ENCODE measurements at regions not wholly inside any gene's neighbourhood (a gene's known extent, or its start where the extent isn't known, plus 50 kb on each side); places are given as distances from the start of the nearest gene placed in this dataset.

DNA sequence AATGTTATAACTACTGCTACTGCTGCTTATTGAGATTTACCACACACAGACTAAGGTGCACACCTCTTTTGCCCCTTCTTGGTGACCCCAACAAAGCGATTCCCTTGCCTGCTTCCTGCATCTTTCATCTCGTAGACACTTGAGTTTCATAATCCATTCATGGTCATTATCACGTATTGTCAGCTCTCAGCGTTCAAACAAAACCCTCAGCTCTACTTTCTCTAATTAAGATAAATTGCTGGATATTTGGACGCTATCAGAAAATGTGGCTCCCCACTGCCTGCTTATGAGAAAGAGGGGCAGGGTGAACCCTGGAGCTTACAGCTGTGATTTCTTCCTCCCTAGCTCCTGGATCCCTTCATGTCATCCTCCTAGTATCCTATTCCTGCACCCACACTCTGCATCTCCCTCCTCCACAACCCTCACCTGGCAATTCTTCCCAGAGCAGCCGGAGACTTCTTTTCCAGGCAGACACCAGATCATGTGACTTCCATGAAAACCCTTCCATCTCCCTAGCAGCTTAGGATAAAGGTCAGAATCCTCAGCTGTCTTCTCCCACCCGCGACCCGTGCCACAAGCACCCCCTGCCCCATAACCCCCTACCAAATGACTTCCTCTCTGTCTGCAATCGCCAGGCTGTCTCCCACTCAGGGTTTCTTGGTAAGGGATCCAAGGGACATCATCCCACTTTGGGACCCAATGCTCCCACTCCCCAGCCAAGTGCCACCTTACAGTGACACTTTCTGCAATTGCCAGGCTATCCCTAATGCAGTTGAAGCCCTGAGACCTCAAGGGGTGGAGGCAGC, 146.5 kb downstream of the NSG2 start:
- Histone ChIP-seq H3K9ac (ENCODE audit: insufficient read depth in 1 of 2, low read length in 2 of 2) (no peak overlapping the region), H3K4me1 (ENCODE audit: control insufficient read depth in 5 of 5, insufficient read depth in 5 of 5, low read length in 5 of 5) (peaks cover 0 to 24% (median 14%) of the 10 kb centered on the region in 5 donors), H3K36me3 (ENCODE audit: control insufficient read depth in 4 of 4, insufficient read depth in 4 of 4, low read length in 4 of 4) (no peaks in the 10 kb centered on the region), H3K27me3 (ENCODE audit: control insufficient read depth in 3 of 3, insufficient read depth in 3 of 3, low read length in 2 of 3) (no peaks in the 10 kb centered on the region), H3K27ac (ENCODE audit: low read depth in 1 of 2, low read length in 1 of 2) (no peak overlapping the region), H3K9me3 (ENCODE audit: control insufficient read depth in 4 of 4, insufficient read depth in 3 of 4, low read length in 3 of 4) (no peaks in the 10 kb centered on the region), H3K4me3 (no peak overlapping the region)
- DNase-seq (no peak), ATAC-seq (ENCODE audit: insufficient read depth, low FRiP score) (no peak)
- TF ChIP-seq, protein P1, sequence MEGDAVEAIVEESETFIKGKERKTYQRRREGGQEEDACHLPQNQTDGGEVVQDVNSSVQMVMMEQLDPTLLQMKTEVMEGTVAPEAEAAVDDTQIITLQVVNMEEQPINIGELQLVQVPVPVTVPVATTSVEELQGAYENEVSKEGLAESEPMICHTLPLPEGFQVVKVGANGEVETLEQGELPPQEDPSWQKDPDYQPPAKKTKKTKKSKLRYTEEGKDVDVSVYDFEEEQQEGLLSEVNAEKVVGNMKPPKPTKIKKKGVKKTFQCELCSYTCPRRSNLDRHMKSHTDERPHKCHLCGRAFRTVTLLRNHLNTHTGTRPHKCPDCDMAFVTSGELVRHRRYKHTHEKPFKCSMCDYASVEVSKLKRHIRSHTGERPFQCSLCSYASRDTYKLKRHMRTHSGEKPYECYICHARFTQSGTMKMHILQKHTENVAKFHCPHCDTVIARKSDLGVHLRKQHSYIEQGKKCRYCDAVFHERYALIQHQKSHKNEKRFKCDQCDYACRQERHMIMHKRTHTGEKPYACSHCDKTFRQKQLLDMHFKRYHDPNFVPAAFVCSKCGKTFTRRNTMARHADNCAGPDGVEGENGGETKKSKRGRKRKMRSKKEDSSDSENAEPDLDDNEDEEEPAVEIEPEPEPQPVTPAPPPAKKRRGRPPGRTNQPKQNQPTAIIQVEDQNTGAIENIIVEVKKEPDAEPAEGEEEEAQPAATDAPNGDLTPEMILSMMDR (IDR thresholded peaks at IDR 0.05; ENCODE audit: control extremely low read depth, extremely low read depth): no peak
- 76 to 77% methylated on average over 10 of the region's 10 CpGs for WGBS, 2 donors

DNA sequence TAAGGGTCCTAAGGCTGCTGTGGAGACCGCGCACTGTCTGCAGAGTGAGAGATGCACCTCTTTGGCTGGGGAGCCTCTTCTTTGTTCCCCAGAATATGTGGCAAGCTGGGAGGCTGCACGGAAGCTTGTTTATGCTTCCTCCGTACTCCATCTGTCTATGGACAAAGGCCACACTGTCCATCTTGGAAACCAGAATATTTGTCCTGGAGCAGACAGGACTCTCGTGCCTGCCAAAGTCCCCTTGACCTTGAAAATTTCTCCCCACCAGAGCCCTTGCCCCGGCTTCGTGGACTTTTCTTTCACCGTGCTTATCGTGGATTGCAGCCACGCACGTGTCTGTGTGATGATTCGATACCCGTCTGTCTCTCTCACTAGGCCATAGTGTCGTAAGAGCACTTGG, 147.4 kb downstream of the NSG2 start:
- no peak overlapping the region for H3K9ac ChIP-seq (ENCODE audit: insufficient read depth in 1 of 2, low read length in 2 of 2)
- DNase-seq (no peak), ATAC-seq (ENCODE audit: insufficient read depth, low FRiP score) (no peak)
- H3K9me3 ChIP-seq (ENCODE audit: control insufficient read depth in 4 of 4, insufficient read depth in 3 of 4, low read length in 3 of 4): no peaks in the 10 kb centered on the region
- TF ChIP-seq, protein P1 (IDR thresholded peaks at IDR 0.05; ENCODE audit: control extremely low read depth, extremely low read depth): no peak
- no peak overlapping the region for H3K4me3 ChIP-seq
- no peaks in the 10 kb centered on the region for H3K36me3 ChIP-seq (ENCODE audit: control insufficient read depth in 4 of 4, insufficient read depth in 4 of 4, low read length in 4 of 4)
- H3K4me1 ChIP-seq (ENCODE audit: control insufficient read depth in 5 of 5, insufficient read depth in 5 of 5, low read length in 5 of 5): peaks cover 0 to 22% (median 11%) of the 10 kb centered on the region in 5 donors
- no peak overlapping the region for H3K27ac ChIP-seq (ENCODE audit: low read depth in 1 of 2, low read length in 1 of 2)
- no peaks in the 10 kb centered on the region for H3K27me3 ChIP-seq (ENCODE audit: control insufficient read depth in 3 of 3, insufficient read depth in 3 of 3, low read length in 2 of 3)
- WGBS, 2 donors: 91 to 96% methylated on average over 14 of the region's 14 CpGs

DNA sequence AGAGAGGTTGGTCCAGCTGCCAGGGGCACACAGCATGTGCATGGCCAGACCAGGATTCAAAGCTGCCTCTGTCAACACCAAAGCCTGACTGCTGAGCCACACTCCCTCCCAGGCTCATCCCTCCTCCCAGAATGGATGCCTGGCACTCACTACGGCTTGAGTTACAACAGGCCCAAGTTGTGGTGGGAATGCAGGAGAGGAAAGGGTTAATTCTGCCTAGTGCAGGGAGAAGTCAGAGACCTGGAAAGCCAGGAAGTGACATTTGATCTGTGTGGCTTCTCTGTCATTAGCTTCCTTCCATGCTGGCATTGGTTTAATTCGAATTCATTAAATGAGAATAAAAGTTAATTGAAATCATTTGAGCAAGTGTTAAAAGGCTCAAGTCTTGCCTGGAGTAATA, 150.0 kb downstream of the NSG2 start:
- WGBS, 2 donors: 43 to 45% methylated on average over 2 of the region's 2 CpGs
- H3K36me3 ChIP-seq (ENCODE audit: control insufficient read depth in 4 of 4, insufficient read depth in 4 of 4, low read length in 4 of 4): no peaks in the 10 kb centered on the region
- H3K4me1 ChIP-seq (ENCODE audit: control insufficient read depth in 5 of 5, insufficient read depth in 5 of 5, low read length in 5 of 5): peaks cover 0 to 1% (median 0%) of the 10 kb centered on the region in 5 donors
- H3K9ac ChIP-seq (ENCODE audit: insufficient read depth in 1 of 2, low read length in 2 of 2): no peak overlapping the region
- H3K27ac ChIP-seq (ENCODE audit: low read depth in 1 of 2, low read length in 1 of 2): no peak overlapping the region
- ATAC-seq (ENCODE audit: insufficient read depth, low FRiP score) (no peak), DNase-seq (no peak)
- no peak overlapping the region for H3K4me3 ChIP-seq
- TF ChIP-seq, protein P1 (IDR thresholded peaks at IDR 0.05; ENCODE audit: control extremely low read depth, extremely low read depth): no peak
- no peaks in the 10 kb centered on the region for H3K27me3 ChIP-seq (ENCODE audit: control insufficient read depth in 3 of 3, insufficient read depth in 3 of 3, low read length in 2 of 3)
- H3K9me3 ChIP-seq (ENCODE audit: control insufficient read depth in 4 of 4, insufficient read depth in 3 of 4, low read length in 3 of 4): no peaks in the 10 kb centered on the region
